Testis (tissue), 2 donors: ENCODE measurements at regions not wholly inside any gene's neighbourhood (a gene's known extent, or its start where the extent isn't known, plus 50 kb on each side); places are given as distances from the start of the nearest gene placed in this dataset.

Experiments used
- POLR2A ChIP-seq: fragments of 450-650 bp; IDR thresholded peaks from one replicate; pipeline ENCODE4 v1.6.1; 2017; ENCODE audit warnings: antibody characterized with exemption, mild to moderate bottlenecking, moderate library complexity
- TF ChIP-seq, protein P1 (sequence below), 3 experiments: fragments of 450-650 bp in 2 of 3; fragments of 200-600 bp in 1 of 3; sonication (generic) in 1 of 3; IDR thresholded peaks; one replicate each; pipeline ENCODE4 v1.5.1; 2016 to 2019; ENCODE audit warnings: antibody characterized with exemption in 3 of 3, mild to moderate bottlenecking in 2 of 3, moderate library complexity in 1 of 3

DNA sequence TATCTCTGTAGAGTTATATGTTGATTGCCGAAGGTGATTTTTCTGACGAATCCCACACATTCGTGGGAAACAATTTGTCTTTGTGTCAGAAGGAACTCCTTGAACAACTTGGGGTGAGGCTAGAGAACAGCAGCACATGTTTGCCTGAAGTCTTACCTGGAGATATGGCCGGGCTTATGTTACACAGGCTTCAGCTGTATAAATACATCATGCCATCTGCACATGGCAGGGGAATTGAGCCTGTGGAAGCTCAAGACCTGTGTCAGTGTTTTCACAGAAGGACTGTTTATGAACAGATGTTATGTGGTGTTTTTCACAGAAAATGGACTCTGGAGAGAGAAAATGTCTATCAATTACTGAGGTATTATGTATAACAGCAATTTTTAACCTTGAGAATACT, 203.6 kb upstream of the MDFIC2 start:
- TF ChIP-seq, protein P1, sequence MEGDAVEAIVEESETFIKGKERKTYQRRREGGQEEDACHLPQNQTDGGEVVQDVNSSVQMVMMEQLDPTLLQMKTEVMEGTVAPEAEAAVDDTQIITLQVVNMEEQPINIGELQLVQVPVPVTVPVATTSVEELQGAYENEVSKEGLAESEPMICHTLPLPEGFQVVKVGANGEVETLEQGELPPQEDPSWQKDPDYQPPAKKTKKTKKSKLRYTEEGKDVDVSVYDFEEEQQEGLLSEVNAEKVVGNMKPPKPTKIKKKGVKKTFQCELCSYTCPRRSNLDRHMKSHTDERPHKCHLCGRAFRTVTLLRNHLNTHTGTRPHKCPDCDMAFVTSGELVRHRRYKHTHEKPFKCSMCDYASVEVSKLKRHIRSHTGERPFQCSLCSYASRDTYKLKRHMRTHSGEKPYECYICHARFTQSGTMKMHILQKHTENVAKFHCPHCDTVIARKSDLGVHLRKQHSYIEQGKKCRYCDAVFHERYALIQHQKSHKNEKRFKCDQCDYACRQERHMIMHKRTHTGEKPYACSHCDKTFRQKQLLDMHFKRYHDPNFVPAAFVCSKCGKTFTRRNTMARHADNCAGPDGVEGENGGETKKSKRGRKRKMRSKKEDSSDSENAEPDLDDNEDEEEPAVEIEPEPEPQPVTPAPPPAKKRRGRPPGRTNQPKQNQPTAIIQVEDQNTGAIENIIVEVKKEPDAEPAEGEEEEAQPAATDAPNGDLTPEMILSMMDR (IDR thresholded peaks at IDR 0.05) = no peak
- no peak for TF ChIP-seq POLR2A
